Smooth muscle cell (in vitro differentiated cells): ENCODE measurements at regions not wholly inside any gene's neighbourhood (a gene's known extent, or its start where the extent isn't known, plus 50 kb on each side); places are given as distances from the start of the nearest gene placed in this dataset.

Experiments used
- DNase-seq: peaks from one replicate; lab custom pipeline; 2025; ENCODE audit not compliant: unreplicated experiment; lab: John Stamatoyannopoulos, UW
- H2AFZ ChIP-seq: fragments of 200-600 bp; sonication (generic); 2 replicates; pipeline ENCODE4 v1.6.0; 2016; ENCODE audit warnings: antibody characterized with exemption, low read depth, mild to moderate bottlenecking
- H3F3A ChIP-seq: fragments of 200-600 bp; sonication (generic); 2 replicates; pipeline ENCODE4 v1.6.0; 2017; ENCODE audit warnings: antibody characterized with exemption, low read depth
- H3K27ac ChIP-seq: fragments of 200-600 bp; sonication (generic); 2 replicates; pipeline ENCODE4 v1.5.1; 2016; ENCODE audit warnings: low read depth, mild to moderate bottlenecking
- H3K27me3 ChIP-seq: fragments of 200-600 bp; sonication (generic); 2 replicates; pipeline ENCODE4 v1.6.1; 2016; ENCODE audit warnings: low read depth, mild to moderate bottlenecking
- H3K36me3 ChIP-seq: fragments of 200-600 bp; sonication (generic); 2 replicates; pipeline ENCODE4 v1.5.1; 2016; ENCODE audit warnings: low read depth
- H3K4me1 ChIP-seq: fragments of 200-600 bp; sonication (generic); 2 replicates; pipeline ENCODE4 v1.5.1; 2016; ENCODE audit warnings: low read depth
- H3K4me2 ChIP-seq: fragments of 200-600 bp; sonication (generic); 2 replicates; pipeline ENCODE4 v1.6.0; 2016; ENCODE audit warnings: mild to moderate bottlenecking
- H3K4me3 ChIP-seq: fragments of 200-600 bp; sonication (generic); 2 replicates; pipeline ENCODE4 v1.5.1; 2016; ENCODE audit warnings: mild to moderate bottlenecking
- H3K79me2 ChIP-seq: fragments of 200-600 bp; sonication (generic); 2 replicates; pipeline ENCODE4 v1.6.0; 2016; ENCODE audit warnings: low read depth, mild to moderate bottlenecking
- H3K9ac ChIP-seq: fragments of 200-600 bp; sonication (generic); 2 replicates; pipeline ENCODE4 v1.6.0; 2016; ENCODE audit warnings: low read depth
- H3K9me3 ChIP-seq: fragments of 200-600 bp; sonication (generic); replicated peaks from 2 replicates; pipeline ENCODE4 v1.5.1; 2016; ENCODE audit warnings: low read depth
- H4K20me1 ChIP-seq: fragments of 200-600 bp; sonication (generic); 2 replicates; pipeline ENCODE4 v1.6.0; 2016; ENCODE audit warnings: low read depth
- CTCF ChIP-seq: fragments of 200-600 bp; sonication (generic); IDR thresholded peaks from 2 replicates; pipeline ENCODE4 v1.5.1; 2017; ENCODE audit warnings: borderline replicate concordance, mild to moderate bottlenecking, antibody characterized with exemption; ENCODE audit not compliant: insufficient read depth, poor library complexity, severe bottlenecking
- WGBS: methylation state at CpG from one replicate; pipeline ENCODE4 v1.1.7; 2016; ENCODE audit warnings: low lambda C conversion rate; 5-methylcytosine and 5-hydroxymethylcytosine counted together

GRCh38 chr17:12313786-12314185 lies 293.1 kb downstream of the MAP2K4 start:
- no peaks in the 10 kb centered on the region for H3K27me3 ChIP-seq
- no peaks in the 10 kb centered on the region for H3K36me3 ChIP-seq
- no peak for DNase-seq
- H3K4me1 ChIP-seq, result no peaks in the 10 kb centered on the region
- 90% methylated on average over 1 of the region's 1 CpG for WGBS
- peaks cover 5% of the 10 kb centered on the region for H3K9me3 ChIP-seq
- H3F3A ChIP-seq, result no peaks in the 10 kb centered on the region
- no peak for TF ChIP-seq CTCF
- no peak overlapping the region for H3K4me3 ChIP-seq
- no peaks in the 10 kb centered on the region for H3K79me2 ChIP-seq
- no peak overlapping the region for H2AFZ ChIP-seq
- H3K27ac ChIP-seq, result no peak overlapping the region
- H3K4me2 ChIP-seq, result no peak overlapping the region
- no peaks in the 10 kb centered on the region for H4K20me1 ChIP-seq
- H3K9ac ChIP-seq, result no peak overlapping the region

DNA sequence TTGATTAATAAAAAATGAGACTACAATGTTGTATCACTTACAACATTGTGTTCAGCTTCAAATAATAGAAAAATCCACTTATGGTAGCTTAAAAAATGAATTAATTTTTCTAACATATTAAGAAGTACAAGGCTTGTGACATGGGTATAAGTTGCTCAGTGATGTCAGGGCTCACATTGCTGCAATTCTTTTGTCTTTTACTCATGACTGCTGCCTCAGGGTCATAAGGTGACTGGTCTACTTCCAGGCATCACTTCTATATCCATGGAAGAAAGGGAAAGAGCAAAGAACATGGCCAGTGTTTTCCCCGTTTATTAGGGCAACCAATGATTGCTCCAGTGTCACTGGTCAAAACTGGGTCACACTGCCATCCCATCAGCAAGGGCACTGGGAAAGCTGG lies 295.3 kb downstream of the MAP2K4 start:
- H3K9me3 ChIP-seq, result peaks cover 5% of the 10 kb centered on the region
- H3K27me3 ChIP-seq, result no peaks in the 10 kb centered on the region
- no peak overlapping the region for H3K27ac ChIP-seq
- H3K9ac ChIP-seq, result no peak overlapping the region
- no peak for DNase-seq
- H3K4me1 ChIP-seq, result no peaks in the 10 kb centered on the region
- H3K79me2 ChIP-seq, result no peaks in the 10 kb centered on the region
- no peak overlapping the region for H3K4me2 ChIP-seq
- no peaks in the 10 kb centered on the region for H4K20me1 ChIP-seq
- no peaks in the 10 kb centered on the region for H3F3A ChIP-seq
- no peak overlapping the region for H2AFZ ChIP-seq
- TF ChIP-seq CTCF, result no peak
- H3K36me3 ChIP-seq, result no peaks in the 10 kb centered on the region
- 81% methylated on average over 1 of the region's 1 CpG for WGBS
- no peak overlapping the region for H3K4me3 ChIP-seq

- no peak for TF ChIP-seq CTCF
Measured at GRCh38 chr17:12318571-12319266, 298.0 kb downstream of the MAP2K4 start.

GRCh38 chr17:12320286-12320685 lies 299.6 kb downstream of the MAP2K4 start:
- no peaks in the 10 kb centered on the region for H3K36me3 ChIP-seq
- 57% methylated on average over 4 of the region's 4 CpGs for WGBS
- no peaks in the 10 kb centered on the region for H3F3A ChIP-seq
- DNase-seq, result no peak
- H2AFZ ChIP-seq, result no peak overlapping the region
- no peaks in the 10 kb centered on the region for H3K4me1 ChIP-seq
- H3K79me2 ChIP-seq, result no peaks in the 10 kb centered on the region
- H3K9ac ChIP-seq, result no peak overlapping the region
- no peak overlapping the region for H3K4me3 ChIP-seq
- no peaks in the 10 kb centered on the region for H3K27me3 ChIP-seq
- no peak overlapping the region for H3K27ac ChIP-seq
- no peak for TF ChIP-seq CTCF
- no peak overlapping the region for H3K4me2 ChIP-seq
- no peaks in the 10 kb centered on the region for H3K9me3 ChIP-seq
- H4K20me1 ChIP-seq, result no peaks in the 10 kb centered on the region

More at GRCh38 chr17:12318571-12319266, 298.0 kb downstream of the MAP2K4 start:
- H3K36me3 ChIP-seq, result no peaks in the 10 kb centered on the region
- no peak overlapping the region for H3K27ac ChIP-seq
- no peak overlapping the region for H3K4me2 ChIP-seq
- H3K79me2 ChIP-seq, result no peaks in the 10 kb centered on the region
- H3K9me3 ChIP-seq, result peaks cover under 1% of the 10 kb centered on the region
- no peaks in the 10 kb centered on the region for H3F3A ChIP-seq
- H3K4me3 ChIP-seq, result no peak overlapping the region
- H2AFZ ChIP-seq, result no peak overlapping the region
- H4K20me1 ChIP-seq, result no peaks in the 10 kb centered on the region
- no peaks in the 10 kb centered on the region for H3K4me1 ChIP-seq
- DNase-seq, result no peak
- WGBS, result 93% methylated on average over 9 of the region's 9 CpGs
- no peaks in the 10 kb centered on the region for H3K27me3 ChIP-seq
- H3K9ac ChIP-seq, result no peak overlapping the region
